ENCODE measurements at regions not wholly inside any gene's neighbourhood (a gene's known extent, or its start where the extent isn't known, plus 50 kb on each side); places are given as distances from the start of the nearest gene placed in this dataset.

GRCh38 chr6:155853011-155853410 lies 397.4 kb upstream of the NOX3 start:
- no peak for DNase-seq
- no peak overlapping the region for H3K4me3 ChIP-seq (ENCODE audit: low read depth, low read length)
- TF ChIP-seq, protein P1, sequence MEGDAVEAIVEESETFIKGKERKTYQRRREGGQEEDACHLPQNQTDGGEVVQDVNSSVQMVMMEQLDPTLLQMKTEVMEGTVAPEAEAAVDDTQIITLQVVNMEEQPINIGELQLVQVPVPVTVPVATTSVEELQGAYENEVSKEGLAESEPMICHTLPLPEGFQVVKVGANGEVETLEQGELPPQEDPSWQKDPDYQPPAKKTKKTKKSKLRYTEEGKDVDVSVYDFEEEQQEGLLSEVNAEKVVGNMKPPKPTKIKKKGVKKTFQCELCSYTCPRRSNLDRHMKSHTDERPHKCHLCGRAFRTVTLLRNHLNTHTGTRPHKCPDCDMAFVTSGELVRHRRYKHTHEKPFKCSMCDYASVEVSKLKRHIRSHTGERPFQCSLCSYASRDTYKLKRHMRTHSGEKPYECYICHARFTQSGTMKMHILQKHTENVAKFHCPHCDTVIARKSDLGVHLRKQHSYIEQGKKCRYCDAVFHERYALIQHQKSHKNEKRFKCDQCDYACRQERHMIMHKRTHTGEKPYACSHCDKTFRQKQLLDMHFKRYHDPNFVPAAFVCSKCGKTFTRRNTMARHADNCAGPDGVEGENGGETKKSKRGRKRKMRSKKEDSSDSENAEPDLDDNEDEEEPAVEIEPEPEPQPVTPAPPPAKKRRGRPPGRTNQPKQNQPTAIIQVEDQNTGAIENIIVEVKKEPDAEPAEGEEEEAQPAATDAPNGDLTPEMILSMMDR (IDR thresholded peaks at IDR 0.05; ENCODE audit: low read depth, low read length, missing control alignments), result no peak
- no peak overlapping the region for H3K27ac ChIP-seq
- in situ Hi-C loops (cut with HindIII; ENCODE audit: low pct_ligation_motif_present, low sequenced_read_pairs), result no loop called here
- H3K27me3 ChIP-seq (replicated peaks), result no peaks in the 10 kb centered on the region
- no peaks in the 10 kb centered on the region for H3K36me3 ChIP-seq (replicated peaks)

GRCh38 chr6:155850408-155850841 lies 394.8 kb upstream of the NOX3 start:
- TF ChIP-seq, protein P1 (IDR thresholded peaks at IDR 0.05; ENCODE audit: low read depth, low read length, missing control alignments), result no peak
- no peaks in the 10 kb centered on the region for H3K36me3 ChIP-seq (replicated peaks)
- H3K27ac ChIP-seq, result no peak overlapping the region
- H3K27me3 ChIP-seq (replicated peaks), result no peaks in the 10 kb centered on the region
- DNase-seq, result peak; percentile 11
- in situ Hi-C loops (cut with HindIII; ENCODE audit: low pct_ligation_motif_present, low sequenced_read_pairs), result no loop called here
- H3K4me3 ChIP-seq (ENCODE audit: low read depth, low read length), result no peak overlapping the region

DNA sequence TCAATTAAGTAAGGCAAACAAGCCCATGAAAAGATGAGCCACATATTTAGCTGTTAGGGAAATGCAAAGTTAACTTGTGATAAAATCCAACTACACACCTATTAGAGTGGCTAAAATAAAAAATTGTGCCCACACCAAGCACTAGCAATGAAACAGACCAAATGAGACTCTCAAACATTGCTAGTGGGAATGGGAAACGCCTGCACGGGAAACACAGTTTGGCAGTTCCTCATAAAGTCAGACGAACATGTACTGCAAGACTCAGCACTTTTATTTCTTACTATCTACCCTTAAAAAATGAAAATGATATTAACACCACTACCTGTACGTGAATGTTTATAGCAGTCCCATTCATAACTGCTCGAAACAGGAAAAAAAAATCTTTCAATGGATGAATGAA lies 392.1 kb upstream of the NOX3 start:
- Histone ChIP-seq H3K36me3 (replicated peaks) (no peaks in the 10 kb centered on the region), H3K4me3 (ENCODE audit: low read depth, low read length) (no peak overlapping the region), H3K27me3 (replicated peaks) (no peaks in the 10 kb centered on the region), H3K27ac (no peak overlapping the region)
- DNase-seq, result no peak
- in situ Hi-C loops (cut with HindIII; ENCODE audit: low pct_ligation_motif_present, low sequenced_read_pairs), result no loop called here
- TF ChIP-seq, protein P1 (IDR thresholded peaks at IDR 0.05; ENCODE audit: low read depth, low read length, missing control alignments), result no peak

GRCh38 chr6:155837474-155837873 lies 381.8 kb upstream of the NOX3 start:
- DNase-seq, result no peak
- Histone ChIP-seq H3K27ac (no peak overlapping the region), H3K4me3 (ENCODE audit: low read depth, low read length) (no peak overlapping the region), H3K36me3 (replicated peaks) (no peaks in the 10 kb centered on the region), H3K27me3 (replicated peaks) (no peaks in the 10 kb centered on the region)
- in situ Hi-C loops (cut with HindIII; ENCODE audit: low pct_ligation_motif_present, low sequenced_read_pairs), result no loop called here
- TF ChIP-seq, protein P1 (IDR thresholded peaks at IDR 0.05; ENCODE audit: low read depth, low read length, missing control alignments), result no peak

DNA sequence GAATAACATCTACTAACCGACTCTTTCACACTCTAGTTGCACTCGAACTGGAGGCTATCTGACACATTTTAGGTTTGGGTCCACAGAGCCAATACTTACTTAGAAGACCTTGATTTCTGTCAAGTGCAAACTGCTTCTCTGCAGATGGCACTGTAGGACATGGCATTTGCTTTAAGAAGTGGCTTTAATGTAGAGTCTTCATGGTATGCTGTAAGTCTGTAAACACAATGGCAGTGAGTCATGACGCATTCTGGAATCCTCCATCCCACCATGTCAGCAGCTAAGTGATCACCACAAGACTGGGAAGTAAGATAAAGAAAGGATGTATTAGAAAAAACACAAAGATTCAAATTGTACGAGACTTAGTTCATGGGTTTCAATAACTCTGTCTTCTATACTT lies 377.0 kb upstream of the NOX3 start:
- Histone ChIP-seq H3K27me3 (replicated peaks) (no peaks in the 10 kb centered on the region), H3K36me3 (replicated peaks) (no peaks in the 10 kb centered on the region), H3K4me3 (ENCODE audit: low read depth, low read length) (no peak overlapping the region), H3K27ac (no peak overlapping the region)
- TF ChIP-seq, protein P1 (IDR thresholded peaks at IDR 0.05; ENCODE audit: low read depth, low read length, missing control alignments), result peak; percentile 28
- in situ Hi-C loops (cut with HindIII; ENCODE audit: low pct_ligation_motif_present, low sequenced_read_pairs), result no loop called here
- peak; percentile 82 for DNase-seq

DNA sequence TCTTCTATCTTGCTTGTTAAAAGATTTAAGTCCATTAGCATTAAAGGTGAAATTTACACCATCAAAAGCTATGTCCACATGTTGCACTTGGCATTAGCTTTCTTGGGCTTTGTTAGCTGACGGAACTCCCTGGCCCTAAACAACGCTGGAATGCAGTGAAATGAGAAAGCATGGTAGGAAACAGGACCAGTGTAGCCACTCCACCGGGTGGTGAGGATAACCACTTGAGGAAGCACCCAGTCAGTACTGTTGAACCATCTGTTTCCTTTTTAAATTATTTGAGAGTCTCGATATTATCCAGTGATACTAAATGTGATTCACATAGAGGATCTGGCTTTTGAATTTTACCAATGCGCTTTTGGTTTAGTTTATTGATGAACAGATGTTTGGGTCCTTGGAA lies 374.9 kb upstream of the NOX3 start:
- no peaks in the 10 kb centered on the region for H3K36me3 ChIP-seq (replicated peaks)
- H3K4me3 ChIP-seq (ENCODE audit: low read depth, low read length), result no peak overlapping the region
- H3K27ac ChIP-seq, result no peak overlapping the region
- DNase-seq, result no peak
- H3K27me3 ChIP-seq (replicated peaks), result no peaks in the 10 kb centered on the region
- in situ Hi-C loops (cut with HindIII; ENCODE audit: low pct_ligation_motif_present, low sequenced_read_pairs), result no loop called here
- TF ChIP-seq, protein P1 (IDR thresholded peaks at IDR 0.05; ENCODE audit: low read depth, low read length, missing control alignments), result no peak
